Loucy (cell line): ENCODE measurements at regions not wholly inside any gene's neighbourhood (a gene's known extent, or its start where the extent isn't known, plus 50 kb on each side); places are given as distances from the start of the nearest gene placed in this dataset.

Experiments used
- CTCF ChIP-seq: fragments of 200-600 bp; sonication (generic); conservative IDR thresholded peaks from 2 replicates; pipeline ENCODE4 v1.5.1; 2014; ENCODE audit warnings: mild to moderate bottlenecking, antibody characterized with exemption, low read length
- EZH2phosphoT487 ChIP-seq: fragments of 200-600 bp; IDR thresholded peaks from 2 replicates; pipeline ENCODE4 v1.6.1; 2018; ENCODE audit warnings: antibody characterized with exemption, mild to moderate bottlenecking, moderate library complexity, borderline replicate concordance

GRCh38 chr4:58368221-58368620 lies 1258.0 kb upstream of the IGFBP7 start:
- TF ChIP-seq CTCF (no peak), EZH2phosphoT487 (no peak)
